ENCODE measurements at regions not wholly inside any gene's neighbourhood (a gene's known extent, or its start where the extent isn't known, plus 50 kb on each side); places are given as distances from the start of the nearest gene placed in this dataset.

DNA sequence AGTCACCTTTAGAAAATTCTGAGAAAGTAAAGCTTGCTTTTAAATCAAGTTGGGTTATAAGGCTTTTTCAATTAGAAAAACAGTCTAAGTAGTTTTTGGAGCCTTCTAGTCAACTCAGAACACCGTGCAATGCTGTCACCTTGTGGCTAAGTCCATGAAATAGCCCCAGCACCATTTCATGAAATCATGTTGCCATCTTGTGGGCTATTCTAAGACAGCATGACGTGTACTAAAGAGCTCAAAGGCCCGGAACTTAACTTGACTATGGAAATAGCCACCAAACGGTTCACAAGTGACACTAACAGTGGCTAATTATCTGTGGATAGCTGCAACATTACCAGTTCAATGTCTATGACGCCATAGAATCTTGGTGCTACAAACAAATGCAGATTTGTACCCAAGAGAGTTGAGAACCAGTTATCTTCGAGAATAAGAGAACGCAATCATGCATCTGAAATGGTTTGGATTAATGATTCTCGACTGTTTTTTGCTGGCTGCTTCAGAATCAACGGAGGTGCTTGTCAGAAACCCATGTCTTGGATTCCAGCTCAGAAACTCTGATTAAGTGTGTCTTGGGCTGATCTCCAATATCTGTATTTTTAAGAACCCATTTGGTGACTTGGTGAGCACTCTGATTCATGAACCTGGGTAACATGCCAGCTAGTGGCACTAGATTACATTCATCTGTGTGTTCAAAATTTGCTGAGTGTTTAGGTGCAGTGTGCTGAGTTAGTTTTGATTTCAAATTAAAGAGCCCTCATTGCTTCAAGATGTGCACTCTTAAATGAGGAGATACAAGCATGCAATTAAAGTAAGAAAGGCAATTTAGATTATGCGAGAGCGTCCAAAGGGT, 111.2 kb upstream of the MCTP2 start (continued):
- TF ChIP-seq, protein P1, sequence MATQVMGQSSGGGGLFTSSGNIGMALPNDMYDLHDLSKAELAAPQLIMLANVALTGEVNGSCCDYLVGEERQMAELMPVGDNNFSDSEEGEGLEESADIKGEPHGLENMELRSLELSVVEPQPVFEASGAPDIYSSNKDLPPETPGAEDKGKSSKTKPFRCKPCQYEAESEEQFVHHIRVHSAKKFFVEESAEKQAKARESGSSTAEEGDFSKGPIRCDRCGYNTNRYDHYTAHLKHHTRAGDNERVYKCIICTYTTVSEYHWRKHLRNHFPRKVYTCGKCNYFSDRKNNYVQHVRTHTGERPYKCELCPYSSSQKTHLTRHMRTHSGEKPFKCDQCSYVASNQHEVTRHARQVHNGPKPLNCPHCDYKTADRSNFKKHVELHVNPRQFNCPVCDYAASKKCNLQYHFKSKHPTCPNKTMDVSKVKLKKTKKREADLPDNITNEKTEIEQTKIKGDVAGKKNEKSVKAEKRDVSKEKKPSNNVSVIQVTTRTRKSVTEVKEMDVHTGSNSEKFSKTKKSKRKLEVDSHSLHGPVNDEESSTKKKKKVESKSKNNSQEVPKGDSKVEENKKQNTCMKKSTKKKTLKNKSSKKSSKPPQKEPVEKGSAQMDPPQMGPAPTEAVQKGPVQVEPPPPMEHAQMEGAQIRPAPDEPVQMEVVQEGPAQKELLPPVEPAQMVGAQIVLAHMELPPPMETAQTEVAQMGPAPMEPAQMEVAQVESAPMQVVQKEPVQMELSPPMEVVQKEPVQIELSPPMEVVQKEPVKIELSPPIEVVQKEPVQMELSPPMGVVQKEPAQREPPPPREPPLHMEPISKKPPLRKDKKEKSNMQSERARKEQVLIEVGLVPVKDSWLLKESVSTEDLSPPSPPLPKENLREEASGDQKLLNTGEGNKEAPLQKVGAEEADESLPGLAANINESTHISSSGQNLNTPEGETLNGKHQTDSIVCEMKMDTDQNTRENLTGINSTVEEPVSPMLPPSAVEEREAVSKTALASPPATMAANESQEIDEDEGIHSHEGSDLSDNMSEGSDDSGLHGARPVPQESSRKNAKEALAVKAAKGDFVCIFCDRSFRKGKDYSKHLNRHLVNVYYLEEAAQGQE (IDR thresholded peaks at IDR 0.05; ENCODE audit: low read depth, low read length): no peak
- TF ChIP-seq EGR1 (IDR thresholded peaks at IDR 0.05; ENCODE audit: borderline replicate concordance in 1 of 2, low read depth in 2 of 2, low read length in 2 of 2) (no peak), ZNF207 (IDR thresholded peaks at IDR 0.05; ENCODE audit: borderline replicate concordance) (no peak), CHD2 (IDR thresholded peaks at IDR 0.05; ENCODE audit: borderline replicate concordance, low read depth, low read length) (no peak), BHLHE40 (IDR thresholded peaks at IDR 0.05; ENCODE audit: borderline replicate concordance in 1 of 2, low read depth in 2 of 2, low read length in 1 of 2) (0 out of 4 replicates have a peak, but pooled peaks of 1 of the 2 experiments have one; percentile 14), CBX3 (IDR thresholded peaks at IDR 0.05; ENCODE audit: borderline replicate concordance, low read depth) (no peak), CBX5 (IDR thresholded peaks at IDR 0.05; ENCODE audit: low read depth) (no peak), HCFC1 (IDR thresholded peaks at IDR 0.05; ENCODE audit: low read length) (no peak), FOXM1 (IDR thresholded peaks at IDR 0.05; ENCODE audit: low read depth, low read length) (peak; percentile 39; the same call in 1 of the 2 replicates), NBN (IDR thresholded peaks at IDR 0.05) (no peak), MYB (IDR thresholded peaks at IDR 0.05; ENCODE audit: borderline replicate concordance, low read depth, low read length) (no peak), LARP7 (IDR thresholded peaks at IDR 0.05) (no peak)
- TF ChIP-seq, protein P2, sequence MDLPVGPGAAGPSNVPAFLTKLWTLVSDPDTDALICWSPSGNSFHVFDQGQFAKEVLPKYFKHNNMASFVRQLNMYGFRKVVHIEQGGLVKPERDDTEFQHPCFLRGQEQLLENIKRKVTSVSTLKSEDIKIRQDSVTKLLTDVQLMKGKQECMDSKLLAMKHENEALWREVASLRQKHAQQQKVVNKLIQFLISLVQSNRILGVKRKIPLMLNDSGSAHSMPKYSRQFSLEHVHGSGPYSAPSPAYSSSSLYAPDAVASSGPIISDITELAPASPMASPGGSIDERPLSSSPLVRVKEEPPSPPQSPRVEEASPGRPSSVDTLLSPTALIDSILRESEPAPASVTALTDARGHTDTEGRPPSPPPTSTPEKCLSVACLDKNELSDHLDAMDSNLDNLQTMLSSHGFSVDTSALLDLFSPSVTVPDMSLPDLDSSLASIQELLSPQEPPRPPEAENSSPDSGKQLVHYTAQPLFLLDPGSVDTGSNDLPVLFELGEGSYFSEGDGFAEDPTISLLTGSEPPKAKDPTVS (IDR thresholded peaks at IDR 0.05; ENCODE audit: low read depth, low read length): no peak
- TF ChIP-seq, protein P3, sequence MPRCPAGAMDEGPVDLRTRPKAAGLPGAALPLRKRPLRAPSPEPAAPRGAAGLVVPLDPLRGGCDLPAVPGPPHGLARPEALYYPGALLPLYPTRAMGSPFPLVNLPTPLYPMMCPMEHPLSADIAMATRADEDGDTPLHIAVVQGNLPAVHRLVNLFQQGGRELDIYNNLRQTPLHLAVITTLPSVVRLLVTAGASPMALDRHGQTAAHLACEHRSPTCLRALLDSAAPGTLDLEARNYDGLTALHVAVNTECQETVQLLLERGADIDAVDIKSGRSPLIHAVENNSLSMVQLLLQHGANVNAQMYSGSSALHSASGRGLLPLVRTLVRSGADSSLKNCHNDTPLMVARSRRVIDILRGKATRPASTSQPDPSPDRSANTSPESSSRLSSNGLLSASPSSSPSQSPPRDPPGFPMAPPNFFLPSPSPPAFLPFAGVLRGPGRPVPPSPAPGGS (IDR thresholded peaks at IDR 0.05; ENCODE audit: borderline replicate concordance, insufficient read depth, low read depth, low read length, poor library complexity, severe bottlenecking): no peak
- TF ChIP-seq, protein P4, sequence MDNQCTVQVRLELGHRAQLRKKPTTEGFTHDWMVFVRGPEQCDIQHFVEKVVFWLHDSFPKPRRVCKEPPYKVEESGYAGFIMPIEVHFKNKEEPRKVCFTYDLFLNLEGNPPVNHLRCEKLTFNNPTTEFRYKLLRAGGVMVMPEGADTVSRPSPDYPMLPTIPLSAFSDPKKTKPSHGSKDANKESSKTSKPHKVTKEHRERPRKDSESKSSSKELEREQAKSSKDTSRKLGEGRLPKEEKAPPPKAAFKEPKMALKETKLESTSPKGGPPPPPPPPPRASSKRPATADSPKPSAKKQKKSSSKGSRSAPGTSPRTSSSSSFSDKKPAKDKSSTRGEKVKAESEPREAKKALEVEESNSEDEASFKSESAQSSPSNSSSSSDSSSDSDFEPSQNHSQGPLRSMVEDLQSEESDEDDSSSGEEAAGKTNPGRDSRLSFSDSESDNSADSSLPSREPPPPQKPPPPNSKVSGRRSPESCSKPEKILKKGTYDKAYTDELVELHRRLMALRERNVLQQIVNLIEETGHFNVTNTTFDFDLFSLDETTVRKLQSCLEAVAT (IDR thresholded peaks at IDR 0.05): no peak
- TF ChIP-seq, protein P5, sequence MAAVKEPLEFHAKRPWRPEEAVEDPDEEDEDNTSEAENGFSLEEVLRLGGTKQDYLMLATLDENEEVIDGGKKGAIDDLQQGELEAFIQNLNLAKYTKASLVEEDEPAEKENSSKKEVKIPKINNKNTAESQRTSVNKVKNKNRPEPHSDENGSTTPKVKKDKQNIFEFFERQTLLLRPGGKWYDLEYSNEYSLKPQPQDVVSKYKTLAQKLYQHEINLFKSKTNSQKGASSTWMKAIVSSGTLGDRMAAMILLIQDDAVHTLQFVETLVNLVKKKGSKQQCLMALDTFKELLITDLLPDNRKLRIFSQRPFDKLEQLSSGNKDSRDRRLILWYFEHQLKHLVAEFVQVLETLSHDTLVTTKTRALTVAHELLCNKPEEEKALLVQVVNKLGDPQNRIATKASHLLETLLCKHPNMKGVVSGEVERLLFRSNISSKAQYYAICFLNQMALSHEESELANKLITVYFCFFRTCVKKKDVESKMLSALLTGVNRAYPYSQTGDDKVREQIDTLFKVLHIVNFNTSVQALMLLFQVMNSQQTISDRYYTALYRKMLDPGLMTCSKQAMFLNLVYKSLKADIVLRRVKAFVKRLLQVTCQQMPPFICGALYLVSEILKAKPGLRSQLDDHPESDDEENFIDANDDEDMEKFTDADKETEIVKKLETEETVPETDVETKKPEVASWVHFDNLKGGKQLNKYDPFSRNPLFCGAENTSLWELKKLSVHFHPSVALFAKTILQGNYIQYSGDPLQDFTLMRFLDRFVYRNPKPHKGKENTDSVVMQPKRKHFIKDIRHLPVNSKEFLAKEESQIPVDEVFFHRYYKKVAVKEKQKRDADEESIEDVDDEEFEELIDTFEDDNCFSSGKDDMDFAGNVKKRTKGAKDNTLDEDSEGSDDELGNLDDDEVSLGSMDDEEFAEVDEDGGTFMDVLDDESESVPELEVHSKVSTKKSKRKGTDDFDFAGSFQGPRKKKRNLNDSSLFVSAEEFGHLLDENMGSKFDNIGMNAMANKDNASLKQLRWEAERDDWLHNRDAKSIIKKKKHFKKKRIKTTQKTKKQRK (IDR thresholded peaks at IDR 0.05; ENCODE audit: low read depth, low read length): no peak
- TF ChIP-seq, protein P6, sequence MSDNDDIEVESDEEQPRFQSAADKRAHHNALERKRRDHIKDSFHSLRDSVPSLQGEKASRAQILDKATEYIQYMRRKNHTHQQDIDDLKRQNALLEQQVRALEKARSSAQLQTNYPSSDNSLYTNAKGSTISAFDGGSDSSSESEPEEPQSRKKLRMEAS (IDR thresholded peaks at IDR 0.05; ENCODE audit: low read depth, low read length): no peak

Data from GM12878 (cell line).